ENCODE measurements at regions not wholly inside any gene's neighbourhood (a gene's known extent, or its start where the extent isn't known, plus 50 kb on each side); places are given as distances from the start of the nearest gene placed in this dataset.

GRCh38 chr5:61824396-61824795 lies 481.6 kb upstream of the KIF2A start:
- TF ChIP-seq TAF1 (conservative IDR thresholded peaks at IDR 0.05), result no peak
- TF ChIP-seq, protein P1, sequence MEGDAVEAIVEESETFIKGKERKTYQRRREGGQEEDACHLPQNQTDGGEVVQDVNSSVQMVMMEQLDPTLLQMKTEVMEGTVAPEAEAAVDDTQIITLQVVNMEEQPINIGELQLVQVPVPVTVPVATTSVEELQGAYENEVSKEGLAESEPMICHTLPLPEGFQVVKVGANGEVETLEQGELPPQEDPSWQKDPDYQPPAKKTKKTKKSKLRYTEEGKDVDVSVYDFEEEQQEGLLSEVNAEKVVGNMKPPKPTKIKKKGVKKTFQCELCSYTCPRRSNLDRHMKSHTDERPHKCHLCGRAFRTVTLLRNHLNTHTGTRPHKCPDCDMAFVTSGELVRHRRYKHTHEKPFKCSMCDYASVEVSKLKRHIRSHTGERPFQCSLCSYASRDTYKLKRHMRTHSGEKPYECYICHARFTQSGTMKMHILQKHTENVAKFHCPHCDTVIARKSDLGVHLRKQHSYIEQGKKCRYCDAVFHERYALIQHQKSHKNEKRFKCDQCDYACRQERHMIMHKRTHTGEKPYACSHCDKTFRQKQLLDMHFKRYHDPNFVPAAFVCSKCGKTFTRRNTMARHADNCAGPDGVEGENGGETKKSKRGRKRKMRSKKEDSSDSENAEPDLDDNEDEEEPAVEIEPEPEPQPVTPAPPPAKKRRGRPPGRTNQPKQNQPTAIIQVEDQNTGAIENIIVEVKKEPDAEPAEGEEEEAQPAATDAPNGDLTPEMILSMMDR (IDR thresholded peaks at IDR 0.05; ENCODE audit: low read depth, low read length, missing input control), result no peak
- TF ChIP-seq GABPA (IDR thresholded peaks at IDR 0.05 in 1 of 2, conservative IDR thresholded peaks at IDR 0.05 in 1 of 2), result no peak
- no peak for TF ChIP-seq JUND (IDR thresholded peaks at IDR 0.05)
- no peak for TF ChIP-seq RXRA (IDR thresholded peaks at IDR 0.05)
- no peak for TF ChIP-seq REST (IDR thresholded peaks at IDR 0.05)
- TF ChIP-seq HNF4G (IDR thresholded peaks at IDR 0.05), result no peak
- TF ChIP-seq, protein P2, sequence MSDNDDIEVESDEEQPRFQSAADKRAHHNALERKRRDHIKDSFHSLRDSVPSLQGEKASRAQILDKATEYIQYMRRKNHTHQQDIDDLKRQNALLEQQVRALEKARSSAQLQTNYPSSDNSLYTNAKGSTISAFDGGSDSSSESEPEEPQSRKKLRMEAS (IDR thresholded peaks at IDR 0.05), result no peak
- TF ChIP-seq ZBTB33 (IDR thresholded peaks at IDR 0.05), result no peak
- TF ChIP-seq SP1 (IDR thresholded peaks at IDR 0.05), result no peak
- TF ChIP-seq HNF4A (conservative IDR thresholded peaks at IDR 0.05), result no peak
- TF ChIP-seq RAD21 (IDR thresholded peaks at IDR 0.05), result no peak
- no peak for TF ChIP-seq ATF3 (IDR thresholded peaks at IDR 0.05)
